Epithelial cell of proximal tubule (primary cell): ENCODE measurements at regions not wholly inside any gene's neighbourhood (a gene's known extent, or its start where the extent isn't known, plus 50 kb on each side); places are given as distances from the start of the nearest gene placed in this dataset.

ENCODE experiments used
- DNase-seq: peaks from one replicate; pipeline ENCODE4 v3.0.0-alpha.2; 2011; ENCODE audit warnings: low read depth
- H3K4me3 ChIP-seq: 2 replicates; pipeline ENCODE4 v1.5.1; 2011; ENCODE audit warnings: low read depth, mild to moderate bottlenecking, low read length
- TF ChIP-seq, protein P1 (sequence below): conservative IDR thresholded peaks from 2 replicates; pipeline ENCODE4 v1.5.1; 2012; ENCODE audit warnings: low read depth, mild to moderate bottlenecking, low read length

DNA sequence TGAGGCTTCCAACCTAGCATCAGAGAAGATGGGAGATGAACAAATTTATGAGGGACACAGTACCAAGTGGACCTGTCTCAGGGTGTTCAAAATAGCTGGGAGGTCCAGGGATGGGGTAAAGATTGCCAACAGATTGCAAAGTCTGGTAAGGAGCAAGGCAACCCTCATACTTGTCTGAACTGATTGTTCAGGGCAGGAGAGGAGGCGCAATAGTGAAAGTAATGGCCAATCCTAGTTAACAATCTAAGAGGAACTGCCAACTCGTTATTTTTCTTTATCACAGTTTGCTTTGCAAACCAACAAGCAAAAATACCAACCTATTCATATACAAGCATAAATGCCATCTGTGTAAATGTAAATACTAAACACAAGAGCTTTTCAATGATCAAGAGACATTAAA lies 78.4 kb upstream of the S1PR1 start:
- TF ChIP-seq, protein P1, sequence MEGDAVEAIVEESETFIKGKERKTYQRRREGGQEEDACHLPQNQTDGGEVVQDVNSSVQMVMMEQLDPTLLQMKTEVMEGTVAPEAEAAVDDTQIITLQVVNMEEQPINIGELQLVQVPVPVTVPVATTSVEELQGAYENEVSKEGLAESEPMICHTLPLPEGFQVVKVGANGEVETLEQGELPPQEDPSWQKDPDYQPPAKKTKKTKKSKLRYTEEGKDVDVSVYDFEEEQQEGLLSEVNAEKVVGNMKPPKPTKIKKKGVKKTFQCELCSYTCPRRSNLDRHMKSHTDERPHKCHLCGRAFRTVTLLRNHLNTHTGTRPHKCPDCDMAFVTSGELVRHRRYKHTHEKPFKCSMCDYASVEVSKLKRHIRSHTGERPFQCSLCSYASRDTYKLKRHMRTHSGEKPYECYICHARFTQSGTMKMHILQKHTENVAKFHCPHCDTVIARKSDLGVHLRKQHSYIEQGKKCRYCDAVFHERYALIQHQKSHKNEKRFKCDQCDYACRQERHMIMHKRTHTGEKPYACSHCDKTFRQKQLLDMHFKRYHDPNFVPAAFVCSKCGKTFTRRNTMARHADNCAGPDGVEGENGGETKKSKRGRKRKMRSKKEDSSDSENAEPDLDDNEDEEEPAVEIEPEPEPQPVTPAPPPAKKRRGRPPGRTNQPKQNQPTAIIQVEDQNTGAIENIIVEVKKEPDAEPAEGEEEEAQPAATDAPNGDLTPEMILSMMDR, result no peak

DNA sequence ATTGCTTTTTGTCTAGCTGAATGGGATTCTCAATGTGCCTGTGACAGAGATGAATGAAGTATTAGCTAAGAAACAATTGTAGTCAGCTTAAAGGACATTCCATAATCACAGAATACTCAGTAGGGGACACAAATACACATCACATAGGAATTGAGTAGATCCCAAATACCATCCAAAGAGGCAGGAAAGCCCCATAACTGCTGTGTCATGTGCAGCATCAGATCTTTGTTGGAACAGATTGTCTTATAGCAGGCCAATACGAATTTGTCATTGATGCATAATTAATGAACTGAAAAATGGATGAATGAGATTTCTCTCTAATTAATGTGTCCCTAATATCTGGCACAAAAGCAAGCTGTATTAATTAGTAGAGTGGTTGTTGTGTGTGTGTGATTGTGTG lies 82.3 kb upstream of the S1PR1 start:
- no peak overlapping the region for H3K4me3 ChIP-seq
- no peak for DNase-seq
- TF ChIP-seq, protein P1, result no peak

More for the DNA sequence above, 78.4 kb upstream of the S1PR1 start:
- no peak overlapping the region for H3K4me3 ChIP-seq
- DNase-seq, result no peak

DNA sequence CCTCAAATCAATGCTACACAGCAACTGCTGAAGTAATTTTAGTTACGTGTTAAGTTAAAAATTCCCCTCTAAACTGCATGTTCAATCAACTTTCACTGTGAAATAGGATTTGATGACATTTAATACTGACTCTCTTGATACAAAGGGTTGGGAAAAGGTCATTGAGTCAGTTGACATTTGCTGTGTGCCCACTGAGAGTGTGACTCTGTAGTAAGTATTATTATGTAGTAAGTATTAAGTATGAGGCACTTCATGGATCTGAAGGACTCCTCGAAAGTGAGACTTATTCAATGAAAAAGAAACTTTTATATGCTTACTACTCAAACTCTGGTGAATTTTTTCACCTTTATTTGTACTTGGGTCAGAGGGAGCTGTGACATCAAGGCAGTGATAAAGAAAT lies 83.1 kb upstream of the S1PR1 start:
- no peak for DNase-seq

DNA sequence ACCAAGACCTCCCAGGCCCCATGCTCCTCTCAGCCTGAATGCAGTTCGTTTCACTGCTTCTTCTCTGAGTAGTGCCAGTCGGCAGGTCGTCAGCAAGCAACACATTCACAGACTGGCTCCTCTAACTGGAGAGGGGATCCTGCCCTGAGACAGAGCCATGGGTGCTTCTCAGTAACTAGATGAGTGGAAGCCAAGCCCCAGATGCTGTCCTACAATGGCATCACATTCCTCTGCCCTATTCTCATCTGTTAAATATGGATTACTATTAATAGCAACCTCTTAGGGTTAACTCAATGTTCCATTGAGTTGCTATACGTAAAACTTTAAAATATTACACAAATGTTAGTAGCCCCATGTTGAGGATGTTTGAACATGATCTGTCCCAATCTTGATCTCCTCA lies 84.2 kb upstream of the S1PR1 start:
- TF ChIP-seq, protein P1, result no peak
- H3K4me3 ChIP-seq, result no peak overlapping the region
- DNase-seq, result no peak

More for the DNA sequence above, 83.1 kb upstream of the S1PR1 start:
- H3K4me3 ChIP-seq, result no peak overlapping the region
- TF ChIP-seq, protein P1, result no peak

DNA sequence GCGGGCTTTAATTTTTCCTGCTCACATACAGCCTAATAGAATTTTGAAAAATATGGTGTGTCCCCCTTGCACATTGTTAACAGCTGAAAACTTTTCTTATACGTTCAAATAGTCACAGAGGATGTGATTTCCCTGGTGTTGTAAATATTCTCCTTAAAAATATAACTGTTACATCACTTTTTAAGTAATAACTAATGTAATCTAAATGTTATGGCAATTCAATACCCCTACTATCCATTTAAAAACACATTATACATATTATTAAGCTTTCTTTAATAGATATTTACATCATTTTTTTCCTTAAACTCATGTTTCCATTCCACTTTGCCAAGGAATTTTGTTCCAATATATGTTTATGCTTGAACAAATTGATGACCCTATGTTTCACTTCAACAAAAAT lies 85.5 kb upstream of the S1PR1 start:
- DNase-seq, result no peak
- TF ChIP-seq, protein P1, result no peak
- no peak overlapping the region for H3K4me3 ChIP-seq

DNA sequence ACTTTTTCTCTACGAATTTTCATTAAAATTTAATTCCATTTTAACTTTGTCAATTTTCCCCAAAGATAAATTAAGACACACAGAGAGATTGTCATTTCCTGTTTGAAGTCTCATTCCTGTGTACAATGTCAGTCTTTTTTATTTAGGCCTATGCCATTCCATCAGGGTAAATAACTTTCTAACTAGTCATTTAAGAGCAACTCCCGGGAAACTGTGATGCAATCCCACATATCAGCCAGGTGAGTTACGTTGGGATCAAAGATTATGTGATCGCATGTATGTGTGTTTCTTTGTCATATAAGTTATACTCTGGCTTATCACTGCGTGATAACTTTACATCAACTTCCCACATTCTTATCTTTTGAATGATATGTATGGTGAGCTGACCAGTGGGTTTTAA lies 86.1 kb upstream of the S1PR1 start:
- H3K4me3 ChIP-seq, result no peak overlapping the region

DNA sequence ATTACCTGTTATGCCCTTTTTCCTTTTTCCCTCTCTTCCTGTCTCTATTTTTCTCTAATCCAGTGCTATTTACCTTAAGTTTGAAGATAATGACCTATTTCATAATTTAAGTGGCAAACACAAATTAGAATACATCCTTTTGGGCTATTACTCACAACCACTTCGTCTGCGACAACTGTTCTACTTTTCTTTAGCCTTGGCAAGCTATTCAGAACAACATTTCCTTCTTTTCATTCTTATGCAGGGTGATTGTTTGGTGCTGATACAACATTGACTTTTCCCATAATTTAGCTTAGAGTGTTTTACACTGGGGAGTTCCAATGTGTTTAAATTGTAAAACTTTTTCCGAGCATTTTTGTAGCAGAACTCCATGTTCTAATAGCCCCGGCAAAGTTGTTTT lies 86.6 kb upstream of the S1PR1 start:
- no peak overlapping the region for H3K4me3 ChIP-seq
- TF ChIP-seq, protein P1, result no peak
- DNase-seq, result no peak

More for the DNA sequence above, 86.1 kb upstream of the S1PR1 start:
- TF ChIP-seq, protein P1, result no peak
- peak; percentile 44 for DNase-seq
